GM21528 (cell line): ENCODE measurements at regions not wholly inside any gene's neighbourhood (a gene's known extent, or its start where the extent isn't known, plus 50 kb on each side); places are given as distances from the start of the nearest gene placed in this dataset.
"Not testable (repeated sequence)": the region's sequence is repeated elsewhere in the genome, so short reads cannot be mapped to it uniquely, and the experiment has no call there.

Experiments used
- ATAC-seq: cut with Tn5 transposase; IDR thresholded peaks from one replicate; pipeline ENCODE4 v1.9.1; 2021; ENCODE audit warnings: mild to moderate bottlenecking, moderate library complexity; ENCODE audit not compliant: unreplicated experiment, low FRiP score

- ATAC-seq: no peak
Observed at GRCh38 chr1:221874285-221875003, 132.6 kb upstream of the DUSP10 start.

- no peak for ATAC-seq
Observed at GRCh38 chr1:221873673-221874072, 131.8 kb upstream of the DUSP10 start.

- ATAC-seq: no peak
Observed at GRCh38 chr1:221871056-221871455, 129.2 kb upstream of the DUSP10 start.

GRCh38 chr1:221869779-221870178 is 127.9 kb upstream of the DUSP10 start:
- no peak for ATAC-seq

- ATAC-seq: no peak
Observed at GRCh38 chr1:221868593-221869303, 126.9 kb upstream of the DUSP10 start.

GRCh38 chr1:221867003-221867402 is 125.1 kb upstream of the DUSP10 start:
- no peak for ATAC-seq

GRCh38 chr1:221865808-221866207 is 123.9 kb upstream of the DUSP10 start:
- no peak for ATAC-seq

GRCh38 chr1:221863635-221864034 is 121.7 kb upstream of the DUSP10 start:
- no peak for ATAC-seq

- no peak for ATAC-seq
Observed at GRCh38 chr1:221862971-221863370, 121.1 kb upstream of the DUSP10 start.

- no peak for ATAC-seq
Observed at GRCh38 chr1:221858818-221859611, 117.1 kb upstream of the DUSP10 start.

- not testable (repeated sequence) for ATAC-seq
Observed at GRCh38 chr1:221857094-221857444, 115.2 kb upstream of the DUSP10 start.

- ATAC-seq: no peak
Observed at GRCh38 chr1:221856228-221857093, 114.6 kb upstream of the DUSP10 start.

- ATAC-seq: no peak
Observed at GRCh38 chr1:221855156-221855555, 113.3 kb upstream of the DUSP10 start.

- ATAC-seq: no peak
Observed at GRCh38 chr1:221851336-221851735, 109.4 kb upstream of the DUSP10 start.

GRCh38 chr1:221850470-221851187 is 108.7 kb upstream of the DUSP10 start:
- ATAC-seq: no peak

GRCh38 chr1:221849897-221850296 is 108.0 kb upstream of the DUSP10 start:
- no peak for ATAC-seq

- ATAC-seq: no peak
Observed at GRCh38 chr1:221849110-221849509, 107.2 kb upstream of the DUSP10 start.

- ATAC-seq: no peak
Observed at GRCh38 chr1:221847676-221848075, 105.8 kb upstream of the DUSP10 start.

- no peak for ATAC-seq
Observed at GRCh38 chr1:221845650-221846371, 103.9 kb upstream of the DUSP10 start.
